ENCODE measurements at regions not wholly inside any gene's neighbourhood (a gene's known extent, or its start where the extent isn't known, plus 50 kb on each side); places are given as distances from the start of the nearest gene placed in this dataset.

GRCh38 chrX:10903523-10903922 lies 207.6 kb upstream of the HCCS start:
- DNase-seq, result no peak

- no peak for DNase-seq
These were observed 206.9 kb upstream of the HCCS start for GRCh38 chrX:10904220-10904619.

- no peak for DNase-seq
These were observed 204.3 kb upstream of the HCCS start for GRCh38 chrX:10906866-10907265.

GRCh38 chrX:10922159-10922558 lies 189.0 kb upstream of the HCCS start:
- DNase-seq, result peak; percentile 7 to 24

- no peak for DNase-seq
These were observed 188.3 kb upstream of the HCCS start for GRCh38 chrX:10922835-10923234.

- no peak for DNase-seq
These were observed 187.7 kb upstream of the HCCS start for GRCh38 chrX:10923466-10923865.

- DNase-seq, result no peak
These were observed 184.7 kb upstream of the HCCS start for GRCh38 chrX:10926404-10926803.

GRCh38 chrX:10926891-10927290 lies 184.2 kb upstream of the HCCS start:
- no peak for DNase-seq

GRCh38 chrX:10929747-10930146 lies 181.4 kb upstream of the HCCS start:
- no peak for DNase-seq

GRCh38 chrX:10930151-10930550 lies 181.0 kb upstream of the HCCS start:
- no peak for DNase-seq

GRCh38 chrX:10931976-10932375 lies 179.2 kb upstream of the HCCS start:
- DNase-seq, result no peak

GRCh38 chrX:10932842-10933440 lies 178.2 kb upstream of the HCCS start:
- DNase-seq, result no peak

GRCh38 chrX:10935501-10935900 lies 175.6 kb upstream of the HCCS start:
- DNase-seq, result no peak

GRCh38 chrX:10936976-10937375 lies 174.2 kb upstream of the HCCS start:
- no peak for DNase-seq

GRCh38 chrX:10938365-10938923 lies 172.7 kb upstream of the HCCS start:
- DNase-seq, result no peak

- no peak for DNase-seq
These were observed 171.7 kb upstream of the HCCS start for GRCh38 chrX:10939424-10939823.

- DNase-seq, result no peak
These were observed 166.8 kb upstream of the HCCS start for GRCh38 chrX:10944136-10944885.

- DNase-seq, result no peak
These were observed 165.6 kb upstream of the HCCS start for GRCh38 chrX:10945498-10945897.

GRCh38 chrX:10949541-10949940 lies 161.6 kb upstream of the HCCS start:
- no peak for DNase-seq

- no peak for DNase-seq
These were observed 158.5 kb upstream of the HCCS start for GRCh38 chrX:10952619-10953018.

GRCh38 chrX:10965174-10965798 lies 145.8 kb upstream of the HCCS start:
- no peak for DNase-seq

- DNase-seq, result no peak
These were observed 145.1 kb upstream of the HCCS start for GRCh38 chrX:10966057-10966456.

- DNase-seq, result no peak
These were observed 140.0 kb upstream of the HCCS start for GRCh38 chrX:10971176-10971575.

- no peak for DNase-seq
These were observed 139.4 kb upstream of the HCCS start for GRCh38 chrX:10971759-10972158.

All from SW 1271 (cell line).